K562 (cell line): ENCODE measurements at regions not wholly inside any gene's neighbourhood (a gene's known extent, or its start where the extent isn't known, plus 50 kb on each side); places are given as distances from the start of the nearest gene placed in this dataset.

Source experiments
- ATAC-seq: fragments of 200-7000 bp; cut with Tn5 transposase; 3 replicates; pipeline ENCODE4 v1.9.1; 2020; ENCODE audit warnings: moderate library complexity
- BruUV-seq: library from RNA; stranded (reverse); fragments of 400-500 nt; replicated peaks from 2 replicates; lab custom pipeline; 2021; lab: Mats Ljungman, UMichigan
- CTCF ChIA-PET: fragments of 300-600 bp; formaldehyde crosslinking; extraction: SDS; loops from one replicate; lab custom pipeline; 2021; ENCODE audit warnings: low intra/inter-chr PET ratio; lab: Yijun Ruan, JAX
- POLR2A ChIA-PET: fragments of 300-600, 350-650 bp; sonication (Branson Sonifier 250); formaldehyde crosslinking; extraction: SDS; loops from one replicate; lab custom pipeline; 2021; ENCODE audit warnings: antibody characterized with exemption, inconsistent platforms; lab: Yijun Ruan, JAX
- DNase-seq, 4 experiments: peaks; one replicate each; pipeline versions ENCODE4 v3.0.0 to v3.0.0-alpha.2; 2011 to 2018; ENCODE audit warnings: low spot score in 3 of 4, mixed read lengths in 3 of 4; ENCODE audit errors: extremely low read depth in 1 of 4
- FAIRE-seq: peaks from 2 replicates; lab custom pipeline; 2011; peaks lifted over from hg19 to GRCh38; lab: Jason Lieb, UNC
- H2AFZ ChIP-seq: 2 replicates; pipeline ENCODE4 v1.6.0; 2011; ENCODE audit warnings: low read depth, low read length, control low read depth, inconsistent platforms
- H3K27ac ChIP-seq: fragments of 200-600 bp; 3 replicates; pipeline ENCODE4 v1.8.0; 2011; ENCODE audit warnings: low read depth, mild to moderate bottlenecking, control low read depth, inconsistent platforms, low read length, moderate library complexity, mixed read lengths; ENCODE audit errors: extremely low read depth
- H3K27me3 ChIP-seq, 2 experiments: fragments of 300-600 bp in 1 of 2; 2 replicates in 1 of 2; 3 replicates in 1 of 2; pipeline versions ENCODE4 v1.6.0 to v1.8.0; 2011; ENCODE audit warnings: inconsistent platforms in 2 of 2, low read length in 2 of 2, mild to moderate bottlenecking in 1 of 2, mixed read lengths in 1 of 2, moderate library complexity in 1 of 2; ENCODE audit not compliant: control insufficient read depth in 2 of 2, insufficient read depth in 2 of 2
- H3K36me3 ChIP-seq: fragments of 300-600 bp; 3 replicates; pipeline ENCODE4 v1.8.0; 2011; ENCODE audit warnings: mild to moderate bottlenecking, low read length, inconsistent platforms; ENCODE audit not compliant: control insufficient read depth, insufficient read depth
- H3K4me1 ChIP-seq, 2 experiments: fragments of 200-600 bp in 1 of 2; replicated peaks in 1 of 2; 2 replicates in 1 of 2; 3 replicates in 1 of 2; pipeline versions ENCODE4 v1.5.1 to v1.8.0; 2011; ENCODE audit warnings: inconsistent platforms in 2 of 2, low read length in 2 of 2, mild to moderate bottlenecking in 1 of 2, mixed read lengths in 1 of 2, moderate library complexity in 1 of 2; ENCODE audit not compliant: control insufficient read depth in 2 of 2, insufficient read depth in 2 of 2
- H3K4me2 ChIP-seq: 2 replicates; pipeline ENCODE4 v1.6.1; 2011; ENCODE audit warnings: low read length, control low read depth, inconsistent platforms, mixed read lengths; ENCODE audit not compliant: insufficient read depth
- H3K4me3 ChIP-seq: fragments of 200-600 bp; sonication (generic), shearing (Covaris generic); 2 replicates; pipeline ENCODE4 v1.5.1; 2016; ENCODE audit warnings: control low read depth, inconsistent platforms
- H3K79me2 ChIP-seq: fragments of 200-600 bp; 3 replicates; pipeline ENCODE4 v1.8.0; 2011; ENCODE audit warnings: low read length, inconsistent platforms; ENCODE audit not compliant: control insufficient read depth, insufficient read depth
- H3K9ac ChIP-seq, 2 experiments: 2 replicates each; pipeline versions ENCODE4 v1.6.0 to v1.6.1; 2011; ENCODE audit warnings: low read depth in 2 of 2, low read length in 2 of 2, control low read depth in 1 of 2, inconsistent platforms in 1 of 2, mild to moderate bottlenecking in 1 of 2, mixed read lengths in 1 of 2; ENCODE audit not compliant: insufficient read depth in 1 of 2
- H3K9me1 ChIP-seq: one replicate; pipeline ENCODE4 v1.6.0; 2011; ENCODE audit warnings: inconsistent platforms, mild to moderate bottlenecking, low read length, moderate library complexity; ENCODE audit not compliant: control insufficient read depth, insufficient read depth
- H3K9me3 ChIP-seq: replicated peaks from 2 replicates; pipeline ENCODE4 v1.5.1; 2011; ENCODE audit warnings: low read depth, low read length, inconsistent platforms; ENCODE audit not compliant: control insufficient read depth, insufficient read depth
- H4K20me1 ChIP-seq: replicated peaks from 2 replicates; pipeline ENCODE4 v1.6.1; 2011; ENCODE audit warnings: low read length, inconsistent platforms, mixed read lengths; ENCODE audit not compliant: control insufficient read depth, insufficient read depth
- FOS ChIP-seq: IDR thresholded peaks from 3 replicates; pipeline ENCODE4 v1.6.1; 2011; ENCODE audit not compliant: insufficient read length; ENCODE audit errors: extremely low read depth
- FUS ChIP-seq: fragments of 200-400 bp; formaldehyde crosslinking; optimal IDR thresholded peaks from 2 replicates; pipeline ENCODE3; 2017; ENCODE audit warnings: low read depth, low read length
- HBP1 ChIP-seq: fragments of 450-650 bp; formaldehyde crosslinking; IDR thresholded peaks from 2 replicates; pipeline ENCODE4 v1.4.0; 2022; ENCODE audit warnings: missing genetic modification characterization
- NCOR1 ChIP-seq: fragments of 450-650 bp; IDR thresholded peaks from 2 replicates; pipeline ENCODE4 v1.6.1; 2016; ENCODE audit warnings: mild to moderate bottlenecking, moderate library complexity
- NFYB ChIP-seq: IDR thresholded peaks from 2 replicates; pipeline ENCODE4 v1.6.1; 2011; ENCODE audit warnings: mild to moderate bottlenecking, moderate library complexity; ENCODE audit not compliant: insufficient read length; ENCODE audit errors: extremely low read depth
- PURB ChIP-seq: sonication (generic); formaldehyde crosslinking; IDR thresholded peaks from 2 replicates; pipeline ENCODE4 v1.9.0; 2021; ENCODE audit warnings: low read depth, mild to moderate bottlenecking, missing genetic modification reagents
- ZBTB7A ChIP-seq: IDR thresholded peaks from 2 replicates; pipeline ENCODE4 v1.6.1; 2011; ENCODE audit warnings: low read depth, mild to moderate bottlenecking, low read length, moderate library complexity, borderline replicate concordance; ENCODE audit not compliant: control insufficient read depth
- ZNF146 ChIP-seq: IDR thresholded peaks from one replicate; pipeline ENCODE4 v1.6.1; 2018; ENCODE audit warnings: missing compliant biosample characterization; ENCODE audit not compliant: unreplicated experiment
- ZNF384 ChIP-seq: IDR thresholded peaks from 2 replicates; pipeline ENCODE4 v1.6.1; 2012; ENCODE audit warnings: low read depth, low read length, improper control_type of control experiment
- WGBS: fragments of 100-300 bp; shearing (Covaris generic); methylation state at CpG from one replicate; pipeline ENCODE4 v1.1.6; 2016; ENCODE audit warnings: low coverage, mixed read lengths; ENCODE audit not compliant: insufficient coverage; ENCODE audit errors: missing lambda C conversion rate; 5-methylcytosine and 5-hydroxymethylcytosine counted together
- in situ Hi-C: fragments of 300-500 bp; cut with MboI; formaldehyde crosslinking; loops from 4 replicates; pipeline ENCODE4 v1.15.0; 2018; ENCODE audit warnings: inconsistent platforms, mixed read lengths
- intact Hi-C: fragments of 100-400 bp; cut with micrococcal nuclease; formaldehyde crosslinking; loops from 2 replicates; pipeline ENCODE4 v1.14.2; 2022
- TF ChIP-seq, protein P1 (sequence below): fragments of 250-450 bp; sonication (Bioruptor Pico); IDR thresholded peaks from 2 replicates; pipeline ENCODE4 v1.5.0; 2021

- TF ChIP-seq ZNF384 (no peak), NFYB (no peak), ZNF146 (no peak)
Observed at GRCh38 chr7:24441314-24442027, 131.8 kb upstream of the PALS2 start (continued).

DNA sequence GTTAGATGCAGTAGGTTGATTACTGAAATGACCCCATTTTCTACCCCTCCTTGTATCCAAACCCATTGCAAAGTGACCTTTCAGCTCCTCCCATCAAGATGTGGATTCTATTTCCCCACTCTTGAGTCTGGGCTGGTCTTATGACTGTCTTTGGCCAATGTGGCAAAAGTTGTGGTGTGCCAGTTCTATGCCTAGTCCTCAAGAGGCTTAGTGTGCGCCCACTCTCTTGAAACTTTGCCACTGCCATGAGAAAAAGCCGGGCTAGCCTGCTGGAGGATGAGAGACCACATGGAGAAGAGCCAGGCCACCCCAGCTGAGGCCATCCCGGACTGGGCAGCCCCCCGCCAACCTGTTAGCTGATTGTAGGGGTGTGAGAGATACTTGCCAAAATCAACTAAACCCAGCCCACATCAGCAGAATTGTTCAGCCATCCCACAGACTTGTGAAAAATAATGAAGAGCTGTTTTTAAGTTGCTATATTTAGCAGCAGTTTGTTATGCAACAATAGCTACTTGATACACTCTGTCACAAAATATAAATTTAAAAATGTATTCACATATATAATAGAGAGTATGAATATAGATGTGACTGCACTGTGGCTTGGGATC lies 131.0 kb upstream of the PALS2 start:
- DNase-seq, result no peak
- Histone ChIP-seq H3K9ac (no peak overlapping the region), H3K27me3 (peaks cover 0 to 5% of the 10 kb centered on the region in 2 experiments; a peak in 2 of 5 replicates), H3K36me3 (no peaks in the 10 kb centered on the region), H3K4me3 (no peak overlapping the region), H4K20me1 (no peaks in the 10 kb centered on the region), H3K79me2 (no peaks in the 10 kb centered on the region), H3K4me1 (no peaks in the 10 kb centered on the region), H3K4me2 (no peak overlapping the region), H3K9me3 (no peaks in the 10 kb centered on the region), H3K9me1 (no peaks in the 10 kb centered on the region), H3K27ac (no peak overlapping the region), H2AFZ (no peak overlapping the region)
- ChIA-PET CTCF (no interaction called here), POLR2A (interaction anchor here (0.6 kb wide), 1 partner anchor 1084 kb away, joined by 5 read pairs; no protein-coding TSS in a partner anchor)
- no peak for ATAC-seq
- intact Hi-C loops, result no loop called here
- in situ Hi-C loops, result no loop called here
- WGBS, result 0% methylated on average over 3 of the region's 4 CpGs
- no peak for TF ChIP-seq HBP1 (CRISPR knock-in tag)
- no peak for TF ChIP-seq PURB (CRISPR knock-in tag)
- TF ChIP-seq FUS, result no peak
- TF ChIP-seq FOS, result no peak
- TF ChIP-seq, protein P1, sequence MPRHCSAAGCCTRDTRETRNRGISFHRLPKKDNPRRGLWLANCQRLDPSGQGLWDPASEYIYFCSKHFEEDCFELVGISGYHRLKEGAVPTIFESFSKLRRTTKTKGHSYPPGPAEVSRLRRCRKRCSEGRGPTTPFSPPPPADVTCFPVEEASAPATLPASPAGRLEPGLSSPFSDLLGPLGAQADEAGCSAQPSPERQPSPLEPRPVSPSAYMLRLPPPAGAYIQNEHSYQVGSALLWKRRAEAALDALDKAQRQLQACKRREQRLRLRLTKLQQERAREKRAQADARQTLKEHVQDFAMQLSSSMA, result no peak
- TF ChIP-seq ZBTB7A, result no peak
- no peak for TF ChIP-seq NCOR1
- no TSS peak for BruUV-seq
- FAIRE-seq, result no peak
